KMS-11 (cell line): ENCODE measurements at regions not wholly inside any gene's neighbourhood (a gene's known extent, or its start where the extent isn't known, plus 50 kb on each side); places are given as distances from the start of the nearest gene placed in this dataset.

ENCODE experiments used
- H2AFZ ChIP-seq: fragments of 200-600 bp; sonication (generic); 2 replicates; pipeline ENCODE4 v1.6.1; 2016; ENCODE audit warnings: antibody characterized with exemption, mixed run types, low read depth
- H3K27ac ChIP-seq: fragments of 200-600 bp; sonication (generic); 2 replicates; pipeline ENCODE4 v1.6.1; 2016; ENCODE audit warnings: mild to moderate bottlenecking, mixed run types
- H3K27me3 ChIP-seq: fragments of 200-600 bp; sonication (generic); 2 replicates; pipeline ENCODE4 v1.6.1; 2017; ENCODE audit warnings: mild to moderate bottlenecking, low read depth, mixed run types, moderate library complexity; ENCODE audit not compliant: insufficient read depth
- H3K36me3 ChIP-seq: fragments of 200-600 bp; sonication (generic); 2 replicates; pipeline ENCODE4 v1.6.1; 2017; ENCODE audit warnings: mild to moderate bottlenecking, mixed run types; ENCODE audit not compliant: insufficient read depth
- H3K4me1 ChIP-seq: fragments of 200-600 bp; sonication (generic); 2 replicates; pipeline ENCODE4 v1.6.1; 2016; ENCODE audit warnings: mild to moderate bottlenecking, low read depth, mixed run types; ENCODE audit not compliant: poor library complexity, severe bottlenecking
- H3K4me2 ChIP-seq: fragments of 200-600 bp; sonication (generic); 2 replicates; pipeline ENCODE4 v1.7.0; 2016; ENCODE audit warnings: mild to moderate bottlenecking, mixed run types
- H3K4me3 ChIP-seq: fragments of 200-600 bp; sonication (generic); IDR thresholded peaks from 2 replicates; pipeline ENCODE4 v1.6.1; 2017; ENCODE audit warnings: low read depth, low read length, mixed read lengths; ENCODE audit not compliant: insufficient read depth
- H3K79me2 ChIP-seq: fragments of 200-600 bp; sonication (generic); 2 replicates; pipeline ENCODE4 v1.6.1; 2016; ENCODE audit warnings: low read depth, mixed run types; ENCODE audit not compliant: insufficient read depth
- H3K9ac ChIP-seq: fragments of 200-600 bp; sonication (generic); 2 replicates; pipeline ENCODE4 v1.6.1; 2016; ENCODE audit warnings: mild to moderate bottlenecking, mixed run types
- H4K20me1 ChIP-seq: fragments of 200-600 bp; sonication (generic); 2 replicates; pipeline ENCODE4 v1.6.1; 2016; ENCODE audit warnings: mild to moderate bottlenecking, mixed run types; ENCODE audit not compliant: insufficient read depth
- TF ChIP-seq, protein P1 (sequence below): fragments of 200-600 bp; sonication (generic); conservative IDR thresholded peaks from 2 replicates; pipeline ENCODE4 v1.6.1; 2017; ENCODE audit warnings: low read depth, mild to moderate bottlenecking, antibody characterized with exemption, low read length, moderate library complexity, mixed read lengths

DNA sequence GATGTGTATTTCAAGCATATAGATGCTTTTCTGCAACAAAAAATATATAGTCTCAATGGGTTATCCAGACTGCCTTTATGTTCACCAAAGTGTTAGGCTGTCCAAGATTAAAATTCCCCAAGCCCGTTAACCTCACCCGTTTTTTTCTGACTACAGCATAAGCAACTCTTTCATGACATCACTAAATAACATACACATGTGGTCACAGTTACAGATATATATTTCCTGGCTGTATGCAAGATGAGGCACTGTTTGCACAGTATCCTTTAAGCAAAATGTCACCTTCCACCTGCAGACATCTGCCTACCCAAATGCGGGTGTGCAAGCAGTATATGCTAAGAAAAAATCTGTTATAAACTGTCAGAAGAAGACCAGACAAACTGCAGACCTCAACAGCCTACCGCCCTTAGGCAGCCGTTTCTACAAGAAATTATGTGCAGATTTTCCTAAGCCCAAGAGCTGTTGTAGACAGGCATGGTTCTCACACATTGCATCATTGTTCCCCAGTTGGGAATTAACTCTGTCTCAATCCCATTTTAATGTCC is 183.1 kb upstream of the MXRA5 start:
- Histone ChIP-seq H2AFZ (no peak overlapping the region), H3K4me3 (no peak overlapping the region), H3K79me2 (no peaks in the 10 kb centered on the region), H3K27ac (no peak overlapping the region), H3K4me1 (no peaks in the 10 kb centered on the region), H3K27me3 (no peaks in the 10 kb centered on the region), H3K4me2 (no peak overlapping the region), H4K20me1 (no peaks in the 10 kb centered on the region), H3K9ac (no peak overlapping the region), H3K36me3 (no peaks in the 10 kb centered on the region)
- TF ChIP-seq, protein P1, sequence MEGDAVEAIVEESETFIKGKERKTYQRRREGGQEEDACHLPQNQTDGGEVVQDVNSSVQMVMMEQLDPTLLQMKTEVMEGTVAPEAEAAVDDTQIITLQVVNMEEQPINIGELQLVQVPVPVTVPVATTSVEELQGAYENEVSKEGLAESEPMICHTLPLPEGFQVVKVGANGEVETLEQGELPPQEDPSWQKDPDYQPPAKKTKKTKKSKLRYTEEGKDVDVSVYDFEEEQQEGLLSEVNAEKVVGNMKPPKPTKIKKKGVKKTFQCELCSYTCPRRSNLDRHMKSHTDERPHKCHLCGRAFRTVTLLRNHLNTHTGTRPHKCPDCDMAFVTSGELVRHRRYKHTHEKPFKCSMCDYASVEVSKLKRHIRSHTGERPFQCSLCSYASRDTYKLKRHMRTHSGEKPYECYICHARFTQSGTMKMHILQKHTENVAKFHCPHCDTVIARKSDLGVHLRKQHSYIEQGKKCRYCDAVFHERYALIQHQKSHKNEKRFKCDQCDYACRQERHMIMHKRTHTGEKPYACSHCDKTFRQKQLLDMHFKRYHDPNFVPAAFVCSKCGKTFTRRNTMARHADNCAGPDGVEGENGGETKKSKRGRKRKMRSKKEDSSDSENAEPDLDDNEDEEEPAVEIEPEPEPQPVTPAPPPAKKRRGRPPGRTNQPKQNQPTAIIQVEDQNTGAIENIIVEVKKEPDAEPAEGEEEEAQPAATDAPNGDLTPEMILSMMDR: no peak

GRCh38 chrX:3527811-3528210 is 181.4 kb upstream of the MXRA5 start:
- H3K27me3 ChIP-seq: no peaks in the 10 kb centered on the region
- H3K79me2 ChIP-seq: no peaks in the 10 kb centered on the region
- no peak overlapping the region for H3K4me2 ChIP-seq
- H3K4me1 ChIP-seq: no peaks in the 10 kb centered on the region
- H3K4me3 ChIP-seq: no peak overlapping the region
- H3K9ac ChIP-seq: no peak overlapping the region
- TF ChIP-seq, protein P1: no peak
- H4K20me1 ChIP-seq: no peaks in the 10 kb centered on the region
- H3K27ac ChIP-seq: no peak overlapping the region
- no peak overlapping the region for H2AFZ ChIP-seq
- no peaks in the 10 kb centered on the region for H3K36me3 ChIP-seq

GRCh38 chrX:3527166-3527565 is 180.7 kb upstream of the MXRA5 start:
- Histone ChIP-seq H3K9ac (no peak overlapping the region), H3K4me2 (no peak overlapping the region), H2AFZ (no peak overlapping the region), H3K4me1 (no peaks in the 10 kb centered on the region), H3K79me2 (no peaks in the 10 kb centered on the region), H3K27me3 (no peaks in the 10 kb centered on the region), H3K4me3 (no peak overlapping the region), H3K27ac (no peak overlapping the region), H3K36me3 (no peaks in the 10 kb centered on the region), H4K20me1 (no peaks in the 10 kb centered on the region)
- TF ChIP-seq, protein P1: no peak

DNA sequence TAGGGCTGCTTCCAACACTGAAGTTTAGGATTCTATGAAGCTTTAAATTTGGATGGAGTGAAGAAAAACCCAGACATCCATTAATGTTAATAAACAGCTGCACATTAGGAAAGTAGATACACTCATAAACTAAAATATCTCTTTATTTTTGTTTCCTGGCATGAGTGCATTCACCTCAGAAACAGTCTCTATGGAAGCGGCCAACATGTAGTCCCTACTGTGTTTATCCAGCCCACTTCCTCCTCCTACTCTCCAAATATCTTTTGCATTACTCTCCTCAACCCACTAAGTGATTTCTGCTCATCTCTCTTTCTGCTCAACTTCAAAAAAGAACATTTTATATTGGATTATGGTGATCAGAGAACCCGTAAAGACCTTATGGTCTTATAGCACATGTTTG is 180.3 kb upstream of the MXRA5 start:
- Histone ChIP-seq H3K79me2 (no peaks in the 10 kb centered on the region), H3K9ac (no peak overlapping the region), H3K4me2 (no peak overlapping the region), H3K4me1 (no peaks in the 10 kb centered on the region), H3K36me3 (no peaks in the 10 kb centered on the region), H3K27me3 (no peaks in the 10 kb centered on the region), H3K27ac (no peak overlapping the region), H3K4me3 (no peak overlapping the region), H4K20me1 (no peaks in the 10 kb centered on the region), H2AFZ (no peak overlapping the region)
- TF ChIP-seq, protein P1: no peak
